PC-3 (cell line): ENCODE measurements at regions not wholly inside any gene's neighbourhood (a gene's known extent, or its start where the extent isn't known, plus 50 kb on each side); places are given as distances from the start of the nearest gene placed in this dataset.

Experiments
- CTCF ChIP-seq: fragments of 300-600 bp; sonication (generic); conservative IDR thresholded peaks from 2 replicates; pipeline ENCODE4 v1.5.1; 2017; ENCODE audit warnings: antibody characterized with exemption, low read depth, mild to moderate bottlenecking, low read length
- EZH2 ChIP-seq: fragments of 300-600 bp; sonication (generic); IDR thresholded peaks from one replicate; pipeline ENCODE4 v1.6.1; 2017; ENCODE audit warnings: antibody characterized with exemption, mild to moderate bottlenecking, low read length; ENCODE audit not compliant: unreplicated experiment
- EZH2phosphoT487 ChIP-seq: fragments of 300-600 bp; sonication (generic); IDR thresholded peaks from 2 replicates; pipeline ENCODE4 v1.6.1; 2018; ENCODE audit warnings: mild to moderate bottlenecking, antibody characterized with exemption, low read length, borderline replicate concordance

DNA sequence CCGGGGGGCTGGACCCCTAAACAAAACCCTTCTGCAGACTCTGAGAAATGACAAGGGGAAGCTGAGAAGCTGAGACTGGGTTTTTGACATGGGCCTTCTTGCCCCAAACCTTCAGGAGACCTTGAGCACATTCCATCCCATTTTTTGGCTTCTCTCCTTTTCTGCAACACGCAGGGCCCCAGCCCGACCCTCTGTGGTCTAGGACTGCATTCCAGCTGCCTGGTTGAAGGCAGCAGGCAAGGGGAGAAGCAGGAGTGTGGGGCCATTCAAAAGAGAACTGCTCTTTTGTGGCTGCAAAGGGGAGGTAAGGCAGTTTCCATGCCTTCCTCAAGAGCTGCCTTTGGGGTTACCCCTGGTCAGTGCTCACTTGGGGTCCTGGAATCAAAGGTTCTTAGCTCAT lies 263.0 kb downstream of the TLE3 start:
- no peak for TF ChIP-seq EZH2
- TF ChIP-seq CTCF = no peak
- TF ChIP-seq EZH2phosphoT487 = no peak
